Heart left ventricle (tissue), 13 donors: ENCODE measurements at regions not wholly inside any gene's neighbourhood (a gene's known extent, or its start where the extent isn't known, plus 50 kb on each side); places are given as distances from the start of the nearest gene placed in this dataset.

Experiments
- POLR2A ChIP-seq, 2 donors: fragments of 450-650 bp; IDR thresholded peaks; one replicate each; pipeline ENCODE4 v1.6.1; 2017; ENCODE audit warnings: antibody characterized with exemption in 2 of 2, mild to moderate bottlenecking in 2 of 2, moderate library complexity in 2 of 2
- TF ChIP-seq, protein P1 (sequence below), 12 donors: fragments of 200-600 bp; sonication (generic) in 4 of 12; IDR thresholded peaks; one replicate each; pipeline versions ENCODE4 v1.5.0 to v1.8.0; 2018 to 2022; ENCODE audit warnings: antibody characterized with exemption in 12 of 12, mild to moderate bottlenecking in 5 of 12
- donor health status: ischemic (EF 13 %, LVEDD 7.1; RV severe dilation, severe dysfunction).
- donor health status: DM: no; HTN: yes; CAD: no.
- donor health status: DM: no; HTN: no; CAD: no.
- donor health status: ischemic (EF 25% LVEDD 6.9; RV normal size, moderate dysfunction).
- donor health status: ischemic (EF 25% LVEDD 5.7; RV mildly dilated, moderate dysfunction).
- donor health status: ischemic (EF 35%, LVEDD 5.7; RV mildly dilated, moderate dysfunction).
- donor health status: nonischemic (EF 11% LVEDD 7.7; RV severe dilation, severe dysfunction).
- donor health status: DM: yes; HTN: yes; CAD: no.
- donor health status: PGD.
- donor health status: ischemic (EF 29% LVEDD 5.4; RV normal size, mild dysfunction).
- donor health status: nonischemic (EF 23%, LVEDD 6.1; RV moderate dilation, normal function).

DNA sequence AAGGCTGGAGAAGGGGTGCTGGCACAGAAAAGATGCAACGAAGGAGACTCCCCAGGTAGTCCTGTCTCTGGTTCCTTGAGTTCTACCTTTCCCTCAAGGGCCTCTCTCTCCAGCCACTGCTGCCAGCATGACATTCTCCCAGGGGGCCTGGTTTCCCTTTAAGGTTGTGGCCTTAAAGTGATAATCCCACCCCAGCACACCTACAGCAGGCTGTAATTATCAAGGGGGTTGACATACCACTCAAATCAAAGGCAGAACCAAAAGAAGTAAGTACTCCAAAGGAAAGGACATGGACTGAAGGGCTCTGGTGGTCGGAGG lies 84.7 kb upstream of the KCNK12 start:
- TF ChIP-seq, protein P1, sequence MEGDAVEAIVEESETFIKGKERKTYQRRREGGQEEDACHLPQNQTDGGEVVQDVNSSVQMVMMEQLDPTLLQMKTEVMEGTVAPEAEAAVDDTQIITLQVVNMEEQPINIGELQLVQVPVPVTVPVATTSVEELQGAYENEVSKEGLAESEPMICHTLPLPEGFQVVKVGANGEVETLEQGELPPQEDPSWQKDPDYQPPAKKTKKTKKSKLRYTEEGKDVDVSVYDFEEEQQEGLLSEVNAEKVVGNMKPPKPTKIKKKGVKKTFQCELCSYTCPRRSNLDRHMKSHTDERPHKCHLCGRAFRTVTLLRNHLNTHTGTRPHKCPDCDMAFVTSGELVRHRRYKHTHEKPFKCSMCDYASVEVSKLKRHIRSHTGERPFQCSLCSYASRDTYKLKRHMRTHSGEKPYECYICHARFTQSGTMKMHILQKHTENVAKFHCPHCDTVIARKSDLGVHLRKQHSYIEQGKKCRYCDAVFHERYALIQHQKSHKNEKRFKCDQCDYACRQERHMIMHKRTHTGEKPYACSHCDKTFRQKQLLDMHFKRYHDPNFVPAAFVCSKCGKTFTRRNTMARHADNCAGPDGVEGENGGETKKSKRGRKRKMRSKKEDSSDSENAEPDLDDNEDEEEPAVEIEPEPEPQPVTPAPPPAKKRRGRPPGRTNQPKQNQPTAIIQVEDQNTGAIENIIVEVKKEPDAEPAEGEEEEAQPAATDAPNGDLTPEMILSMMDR (IDR thresholded peaks at IDR 0.05), result no peak
- TF ChIP-seq POLR2A (IDR thresholded peaks at IDR 0.05), result no peak
